Panc1 (cell line): ENCODE measurements at regions not wholly inside any gene's neighbourhood (a gene's known extent, or its start where the extent isn't known, plus 50 kb on each side); places are given as distances from the start of the nearest gene placed in this dataset.

Source experiments
- ATAC-seq: fragments of 200-7000 bp; cut with Tn5 transposase; 2 replicates; pipeline ENCODE4 v1.9.1; 2020; ENCODE audit warnings: mild to moderate bottlenecking, moderate library complexity
- BruUV-seq: library from RNA; stranded (reverse); fragments of 400-500 nt; replicated peaks from 2 replicates; lab custom pipeline; 2021; lab: Mats Ljungman, UMichigan
- CTCF ChIA-PET: fragments of 300-600 bp; sonication (Branson Sonifier 250); formaldehyde crosslinking; loops from one replicate; lab custom pipeline; 2022; ENCODE audit warnings: antibody characterized with exemption; lab: Charles Lee
- POLR2A ChIA-PET: fragments of 300-600 bp; sonication (Branson Sonifier 250); formaldehyde crosslinking; loops from one replicate; lab custom pipeline; 2022; ENCODE audit warnings: antibody characterized with exemption; lab: Charles Lee
- DNase-seq: peaks from one replicate; pipeline ENCODE4 v3.0.0-alpha.2; 2010; ENCODE audit warnings: low read depth, low spot score
- H3K27ac ChIP-seq: 2 replicates; pipeline ENCODE4 v1.5.1; 2011; ENCODE audit warnings: mild to moderate bottlenecking, low read length, inconsistent platforms
- H3K27me3 ChIP-seq: fragments of 200-500 bp; sonication (Bioruptor generic); 2 replicates; pipeline ENCODE4 v1.6.0; 2014; ENCODE audit warnings: low read length, inconsistent platforms; ENCODE audit not compliant: control insufficient read depth, insufficient read depth
- H3K36me3 ChIP-seq: fragments of 200-500 bp; sonication (Bioruptor generic); 2 replicates; pipeline ENCODE4 v1.5.1; 2014; ENCODE audit warnings: inconsistent platforms, mild to moderate bottlenecking, low read length, moderate library complexity; ENCODE audit not compliant: control insufficient read depth, insufficient read depth
- H3K4me1 ChIP-seq: 2 replicates; pipeline ENCODE4 v1.5.1; 2011; ENCODE audit warnings: inconsistent platforms, mild to moderate bottlenecking, low read length, moderate library complexity; ENCODE audit not compliant: control insufficient read depth, insufficient read depth
- H3K4me3 ChIP-seq, 2 experiments: 2 replicates each; pipeline ENCODE4 v1.5.1; 2011 to 2012; ENCODE audit warnings: low read depth in 2 of 2, low read length in 2 of 2, mild to moderate bottlenecking in 2 of 2, inconsistent platforms in 1 of 2, moderate library complexity in 1 of 2
- H3K9me3 ChIP-seq: fragments of 200-500 bp; sonication (Bioruptor generic); 2 replicates; pipeline ENCODE4 v1.5.1; 2014; ENCODE audit warnings: low read depth, mild to moderate bottlenecking, inconsistent platforms, low read length, moderate library complexity; ENCODE audit not compliant: control insufficient read depth, insufficient read depth
- CTCF ChIP-seq: fragments of 450-650 bp; IDR thresholded peaks from 2 replicates; pipeline ENCODE4 v1.5.1; 2017; ENCODE audit warnings: mild to moderate bottlenecking
- POLR2AphosphoS5 ChIP-seq: IDR thresholded peaks from 2 replicates; pipeline ENCODE4 v1.6.1; 2012; ENCODE audit warnings: mild to moderate bottlenecking, low read depth, low read length, moderate library complexity
- REST ChIP-seq, 2 experiments: IDR thresholded peaks; 2 replicates each; pipeline ENCODE4 v1.6.1; 2011 to 2012; ENCODE audit warnings: low read depth in 2 of 2, control low read depth in 1 of 2, low read length in 1 of 2, mild to moderate bottlenecking in 1 of 2, moderate library complexity in 1 of 2; ENCODE audit not compliant: insufficient read depth in 1 of 2
- SIN3A ChIP-seq: IDR thresholded peaks from 2 replicates; pipeline ENCODE4 v1.6.1; 2012; ENCODE audit warnings: low read depth, mild to moderate bottlenecking, low read length, moderate library complexity, borderline replicate concordance; ENCODE audit not compliant: insufficient read depth
- TCF7L2 ChIP-seq: IDR thresholded peaks from 2 replicates; pipeline ENCODE4 v1.6.1; 2011; ENCODE audit warnings: mild to moderate bottlenecking, low read depth, low read length, inconsistent platforms
- in situ Hi-C: cut with HindIII; loops from 2 replicates; pipeline ENCODE4 v1.10.0; 2016; ENCODE audit warnings: low sequenced_read_pairs, low pct_unique_long_range_greater_than_20kb
- intact Hi-C: fragments of 100-400 bp; cut with micrococcal nuclease; formaldehyde crosslinking; loops from one replicate; pipeline ENCODE4 v1.10.0; 2022; ENCODE audit not compliant: unreplicated experiment

- Histone ChIP-seq H3K27me3 (no peaks in the 10 kb centered on the region), H3K36me3 (no peaks in the 10 kb centered on the region), H3K27ac (peak overlapping the region; percentile 21; the same call in 1 of the 2 replicates), H3K4me3 (no peak overlapping the region), H3K4me1 (peaks cover 9% of the 10 kb centered on the region; the same call in 1 of the 2 replicates), H3K9me3 (no peaks in the 10 kb centered on the region)
- ATAC-seq (no peak), DNase-seq (no peak)
- intact Hi-C loops (no loop called here), in situ Hi-C loops (no loop called here)
- POLR2A ChIA-PET: no interaction called here
- TF ChIP-seq SIN3A: no peak
- no peak for TF ChIP-seq TCF7L2
- TF ChIP-seq CTCF: no peak
- TF ChIP-seq REST (IDR thresholded peaks at IDR 0.05; ENCODE audit: insufficient read depth in 1 of 2, low read depth in 2 of 2, low read length in 1 of 2): no peak
- TF ChIP-seq POLR2AphosphoS5: no peak
- CTCF ChIA-PET: no interaction called here
- BruUV-seq: no TSS peak
Observed at GRCh38 chr6:12391472-12391871, 101.3 kb downstream of the EDN1 start.

GRCh38 chr6:12392490-12392889 lies 102.3 kb downstream of the EDN1 start:
- Histone ChIP-seq H3K4me3 (no peak overlapping the region), H3K4me1 (peaks cover 9% of the 10 kb centered on the region; the same call in 1 of the 2 replicates), H3K27ac (peak overlapping the region; percentile 60; the same call in 1 of the 2 replicates), H3K9me3 (no peaks in the 10 kb centered on the region), H3K27me3 (no peaks in the 10 kb centered on the region), H3K36me3 (no peaks in the 10 kb centered on the region)
- ChIA-PET CTCF (interaction anchor here (0.5 kb wide), 1 partner anchor 797 kb away, joined by 3 read pairs; no protein-coding TSS in a partner anchor), POLR2A (no interaction called here)
- BruUV-seq: no TSS peak
- intact Hi-C loops (no loop called here), in situ Hi-C loops (no loop called here)
- TF ChIP-seq POLR2AphosphoS5 (no peak), SIN3A (no peak), CTCF (no peak), TCF7L2 (no peak), REST (IDR thresholded peaks at IDR 0.05; ENCODE audit: insufficient read depth in 1 of 2, low read depth in 2 of 2, low read length in 1 of 2) (no peak)
- DNase-seq (no peak), ATAC-seq (0 out of 2 replicates have a peak, but pooled peaks have one; percentile 36)
